CD8-positive, alpha-beta memory T cell (primary cell): ENCODE measurements at regions not wholly inside any gene's neighbourhood (a gene's known extent, or its start where the extent isn't known, plus 50 kb on each side); places are given as distances from the start of the nearest gene placed in this dataset.

Experiments
- CTCF ChIA-PET: fragments of 350-600 bp; sonication (Branson Sonifier 250); formaldehyde crosslinking; loops from one replicate; lab custom pipeline; 2021; ENCODE audit warnings: antibody characterized with exemption; lab: Charles Lee
- POLR2A ChIA-PET: fragments of 350-600 bp; sonication (Branson Sonifier 250); formaldehyde crosslinking; loops from one replicate; lab custom pipeline; 2021; ENCODE audit warnings: antibody characterized with exemption; lab: Charles Lee
- DNase-seq, 5 donors: peaks; one replicate each; pipeline versions ENCODE4 v3.0.0 to v3.0.0-alpha.2; 2020 to 2022; ENCODE audit warnings: mixed read lengths in 1 of 5
- H3K27ac ChIP-seq: one replicate; pipeline ENCODE4 v1.7.0; 2013; ENCODE audit warnings: low read depth, mild to moderate bottlenecking, low read length, moderate library complexity
- H3K27me3 ChIP-seq: 2 replicates; pipeline ENCODE4 v1.7.0; 2013; ENCODE audit warnings: low read length, mild to moderate bottlenecking; ENCODE audit not compliant: insufficient read depth, poor library complexity, severe bottlenecking
- H3K36me3 ChIP-seq: 2 replicates; pipeline ENCODE4 v1.7.0; 2013; ENCODE audit warnings: mild to moderate bottlenecking, low read length, moderate library complexity; ENCODE audit not compliant: insufficient read depth
- H3K4me1 ChIP-seq: 2 replicates; pipeline ENCODE4 v1.7.0; 2013; ENCODE audit warnings: mild to moderate bottlenecking, low read length, moderate library complexity; ENCODE audit not compliant: insufficient read depth
- H3K4me3 ChIP-seq: 2 replicates; pipeline ENCODE4 v1.7.0; 2013; ENCODE audit warnings: mild to moderate bottlenecking, low read length
- H3K9me3 ChIP-seq: 2 replicates; pipeline ENCODE4 v1.7.0; 2013; ENCODE audit warnings: mild to moderate bottlenecking, low read length
- H3K27ac Mint-ChIP-seq, 8 donors: one replicate each; pipeline ENCODE4 v1.8.0; 2020 to 2021; ENCODE audit warnings: mixed read lengths in 8 of 8, mild to moderate bottlenecking in 6 of 8, inconsistent platforms in 3 of 8, moderate library complexity in 3 of 8
- H3K27me3 Mint-ChIP-seq, 2 donors: one replicate each; pipeline ENCODE4 v1.8.0; 2020 to 2021; ENCODE audit warnings: mixed read lengths in 2 of 2, mild to moderate bottlenecking in 1 of 2, moderate library complexity in 1 of 2
- H3K36me3 Mint-ChIP-seq, 3 donors: one replicate each; pipeline ENCODE4 v1.8.0; 2020 to 2021; ENCODE audit warnings: mixed read lengths in 3 of 3, inconsistent platforms in 1 of 3, mild to moderate bottlenecking in 1 of 3
- H3K4me1 Mint-ChIP-seq, 3 donors: one replicate each; pipeline ENCODE4 v1.8.0; 2020 to 2021; ENCODE audit warnings: mixed read lengths in 3 of 3, inconsistent platforms in 1 of 3, mild to moderate bottlenecking in 1 of 3
- H3K4me3 Mint-ChIP-seq, 7 donors: one replicate each; pipeline ENCODE4 v1.8.0; 2020 to 2021; ENCODE audit warnings: mixed read lengths in 7 of 7, mild to moderate bottlenecking in 6 of 7, moderate library complexity in 4 of 7, inconsistent platforms in 2 of 7
- H3K9me3 Mint-ChIP-seq, 5 donors: one replicate each; pipeline ENCODE4 v1.8.0; 2020 to 2022; ENCODE audit warnings: mixed read lengths in 5 of 5, mild to moderate bottlenecking in 3 of 5, moderate library complexity in 2 of 5, inconsistent platforms in 1 of 5

DNA sequence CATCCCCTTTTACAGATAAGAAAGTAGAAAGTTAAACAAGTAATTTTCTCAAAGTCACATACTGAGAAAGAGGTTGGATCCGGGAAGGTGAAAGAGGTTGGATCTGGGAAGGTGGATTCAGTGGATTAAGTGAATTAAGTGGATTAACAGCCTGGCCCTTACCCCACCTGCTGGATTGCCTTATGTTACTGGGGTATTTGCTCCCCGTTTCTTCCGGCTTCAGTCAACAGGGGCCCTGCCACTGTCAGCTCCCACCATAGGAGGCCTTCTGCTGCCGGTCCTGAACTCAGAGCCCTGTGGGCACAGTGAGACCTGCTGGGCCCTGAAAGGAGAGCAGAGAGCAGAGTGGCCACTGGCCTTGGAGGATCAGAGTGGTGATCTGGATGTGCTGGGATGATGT is 113.2 kb downstream of the VAPA start:
- Histone ChIP-seq H3K4me3 (no peak overlapping the region), H3K27me3 (no peaks in the 10 kb centered on the region), H3K36me3 (no peaks in the 10 kb centered on the region), H3K4me1 (no peaks in the 10 kb centered on the region), H3K9me3 (no peaks in the 10 kb centered on the region), H3K27ac (no peak overlapping the region)
- no peak overlapping the region for H3K4me3 Mint-ChIP-seq
- ChIA-PET CTCF (no interaction called here), POLR2A (no interaction called here)
- peaks cover 14 to 24% of the 10 kb centered on the region in 2 donors for H3K27me3 Mint-ChIP-seq
- H3K36me3 Mint-ChIP-seq, result no peaks in the 10 kb centered on the region
- peaks cover 0 to 2% (median 0%) of the 10 kb centered on the region in 5 donors for H3K9me3 Mint-ChIP-seq
- H3K27ac Mint-ChIP-seq, result no peak overlapping the region
- no peak for DNase-seq
- H3K4me1 Mint-ChIP-seq, result no peaks in the 10 kb centered on the region

DNA sequence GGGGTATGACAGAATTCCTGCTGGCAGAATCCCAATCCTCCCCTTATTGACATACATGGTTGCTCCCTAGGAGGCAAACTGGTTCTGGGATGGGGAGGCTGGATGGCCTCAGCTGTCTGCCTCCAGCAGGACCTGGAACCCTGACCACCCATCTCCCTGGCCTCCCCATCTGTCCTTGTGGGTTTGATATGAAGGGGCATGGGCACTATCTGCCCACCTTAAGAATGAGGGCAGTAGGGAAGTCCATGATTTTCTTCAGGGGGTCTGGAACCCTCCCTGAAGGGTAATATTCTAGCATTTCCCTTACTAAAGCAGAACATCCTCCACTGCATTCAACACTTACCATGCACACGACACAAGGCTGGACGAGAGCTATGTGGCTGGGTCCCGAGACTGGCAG is 113.6 kb downstream of the VAPA start:
- no peaks in the 10 kb centered on the region for H3K36me3 ChIP-seq
- H3K9me3 ChIP-seq, result no peaks in the 10 kb centered on the region
- Mint-ChIP-seq H3K4me1 (no peaks in the 10 kb centered on the region), H3K4me3 (no peak overlapping the region), H3K9me3 (peaks cover 0 to 2% (median 0%) of the 10 kb centered on the region in 5 donors), H3K27me3 (peaks cover 12 to 21% of the 10 kb centered on the region in 2 donors), H3K36me3 (no peaks in the 10 kb centered on the region), H3K27ac (no peak overlapping the region)
- no peak overlapping the region for H3K4me3 ChIP-seq
- POLR2A ChIA-PET, result no interaction called here
- CTCF ChIA-PET, result no interaction called here
- H3K27ac ChIP-seq, result no peak overlapping the region
- DNase-seq, result no peak
- H3K4me1 ChIP-seq, result no peaks in the 10 kb centered on the region
- H3K27me3 ChIP-seq, result no peaks in the 10 kb centered on the region

DNA sequence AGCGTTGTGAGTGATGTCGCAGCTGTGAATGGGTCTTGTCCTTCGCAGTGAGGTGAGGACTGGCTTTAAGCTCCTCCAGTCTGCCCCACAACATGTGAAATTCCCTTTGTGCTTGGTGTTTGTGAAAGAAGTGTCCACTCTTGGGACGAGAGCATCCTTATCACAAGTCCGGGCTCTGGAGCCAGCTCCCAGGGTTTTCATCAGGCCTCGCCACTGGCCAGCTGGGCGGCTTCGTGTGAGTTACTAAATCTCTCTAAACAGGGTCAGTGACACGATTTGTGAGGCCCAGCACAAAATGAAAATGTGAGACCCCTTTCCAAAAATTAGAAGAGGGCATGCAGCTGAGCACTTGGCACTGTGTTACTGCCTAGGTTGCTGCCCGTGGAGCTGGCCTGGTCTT is 115.9 kb downstream of the VAPA start:
- Mint-ChIP-seq H3K9me3 (peaks cover 0 to 2% (median 0%) of the 10 kb centered on the region in 5 donors), H3K27ac (no peak overlapping the region), H3K36me3 (no peaks in the 10 kb centered on the region), H3K4me3 (no peak overlapping the region), H3K27me3 (peaks cover 12 to 28% of the 10 kb centered on the region in 2 donors), H3K4me1 (peaks cover 3 to 6% (median 4%) of the 10 kb centered on the region in 3 donors)
- POLR2A ChIA-PET, result no interaction called here
- H3K27ac ChIP-seq, result no peak overlapping the region
- DNase-seq, result no peak
- H3K9me3 ChIP-seq, result no peaks in the 10 kb centered on the region
- CTCF ChIA-PET, result no interaction called here
- H3K27me3 ChIP-seq, result no peaks in the 10 kb centered on the region
- no peaks in the 10 kb centered on the region for H3K4me1 ChIP-seq
- H3K36me3 ChIP-seq, result no peaks in the 10 kb centered on the region
- H3K4me3 ChIP-seq, result no peak overlapping the region

DNA sequence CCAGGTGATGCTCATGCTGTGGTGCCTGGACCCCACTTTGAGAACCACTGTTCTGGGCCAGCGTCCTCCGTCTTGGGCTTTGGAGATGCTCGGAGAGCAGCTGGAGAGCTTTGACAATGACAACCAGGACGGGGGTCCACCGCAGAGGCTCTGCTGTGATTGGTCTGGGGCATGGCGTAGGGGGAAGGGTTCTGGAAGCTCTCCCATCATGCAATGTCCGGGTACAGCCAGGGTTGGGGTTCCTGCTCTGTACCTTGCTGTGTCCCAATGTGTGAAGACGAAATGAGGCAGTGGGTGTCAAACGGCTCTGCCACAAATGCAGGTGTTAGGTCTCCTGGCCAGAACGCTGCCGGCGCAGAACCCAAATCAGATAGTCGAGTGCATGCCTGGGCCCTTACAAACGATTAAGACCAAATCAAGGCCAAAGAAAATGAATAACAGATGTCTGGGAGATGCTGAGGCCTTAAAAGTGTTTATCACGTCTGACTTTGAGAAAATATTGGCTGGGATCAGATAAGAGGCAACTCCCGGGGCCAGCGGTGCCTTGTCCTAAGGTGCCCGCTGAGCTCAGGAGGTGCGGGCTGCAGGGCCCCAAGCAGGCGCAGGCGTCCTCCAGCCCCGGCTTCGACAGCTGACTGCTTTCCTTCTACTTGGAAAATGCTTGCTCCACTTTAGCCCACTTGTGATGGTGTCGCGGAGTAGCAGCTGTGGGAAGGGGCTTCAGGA is 117.2 kb downstream of the VAPA start:
- ChIA-PET CTCF (no interaction called here), POLR2A (no interaction called here)
- H3K9me3 ChIP-seq, result no peaks in the 10 kb centered on the region
- H3K36me3 Mint-ChIP-seq, result no peaks in the 10 kb centered on the region
- no peak for DNase-seq
- peaks cover 12 to 32% of the 10 kb centered on the region in 2 donors for H3K27me3 Mint-ChIP-seq
- no peak overlapping the region for H3K27ac ChIP-seq
- H3K4me1 Mint-ChIP-seq, result peaks cover 3 to 6% (median 4%) of the 10 kb centered on the region in 3 donors
- H3K4me1 ChIP-seq, result no peaks in the 10 kb centered on the region
- H3K36me3 ChIP-seq, result no peaks in the 10 kb centered on the region
- peaks cover 0 to 2% (median 0%) of the 10 kb centered on the region in 5 donors for H3K9me3 Mint-ChIP-seq
- H3K4me3 Mint-ChIP-seq, result peak overlapping the region in 1 of 7 donors; percentile 51
- no peak overlapping the region for H3K4me3 ChIP-seq
- no peaks in the 10 kb centered on the region for H3K27me3 ChIP-seq
- H3K27ac Mint-ChIP-seq, result peak overlapping the region in 1 of 8 donors; percentile 64

- DNase-seq, result peak in 2 of 5 donors; percentile 16 to 72
- Mint-ChIP-seq H3K36me3 (no peaks in the 10 kb centered on the region), H3K4me3 (peak overlapping the region in 2 of 7 donors; percentile 47 to 60), H3K27me3 (peaks cover 13 to 38% of the 10 kb centered on the region in 2 donors), H3K9me3 (peaks cover 0 to 3% (median 0%) of the 10 kb centered on the region in 5 donors), H3K27ac (no peak overlapping the region), H3K4me1 (peaks cover 3 to 6% (median 4%) of the 10 kb centered on the region in 3 donors)
- no peaks in the 10 kb centered on the region for H3K36me3 ChIP-seq
- H3K4me3 ChIP-seq, result no peak overlapping the region
- H3K27ac ChIP-seq, result no peak overlapping the region
- H3K9me3 ChIP-seq, result no peaks in the 10 kb centered on the region
- H3K4me1 ChIP-seq, result no peaks in the 10 kb centered on the region
- POLR2A ChIA-PET, result no interaction called here
- CTCF ChIA-PET, result no interaction called here
- no peaks in the 10 kb centered on the region for H3K27me3 ChIP-seq
These were observed 118.7 kb downstream of the VAPA start for GRCh38 chr18:10032331-10033015.

- H3K9me3 Mint-ChIP-seq, result peaks cover 0 to 3% (median 0%) of the 10 kb centered on the region in 5 donors
- Histone ChIP-seq H3K4me3 (no peak overlapping the region), H3K9me3 (no peaks in the 10 kb centered on the region), H3K27ac (no peak overlapping the region), H3K27me3 (no peaks in the 10 kb centered on the region), H3K4me1 (no peaks in the 10 kb centered on the region), H3K36me3 (no peaks in the 10 kb centered on the region)
- peaks cover 3 to 6% (median 4%) of the 10 kb centered on the region in 3 donors for H3K4me1 Mint-ChIP-seq
- POLR2A ChIA-PET, result no interaction called here
- H3K4me3 Mint-ChIP-seq, result peak overlapping the region in 2 of 7 donors; percentile 47 to 60
- H3K27ac Mint-ChIP-seq, result peak overlapping the region in 1 of 8 donors; percentile 76
- CTCF ChIA-PET, result no interaction called here
- H3K27me3 Mint-ChIP-seq, result peaks cover 16 to 43% of the 10 kb centered on the region in 2 donors
- no peaks in the 10 kb centered on the region for H3K36me3 Mint-ChIP-seq
- no peak for DNase-seq
These were observed 119.2 kb downstream of the VAPA start for GRCh38 chr18:10033016-10033399.

DNA sequence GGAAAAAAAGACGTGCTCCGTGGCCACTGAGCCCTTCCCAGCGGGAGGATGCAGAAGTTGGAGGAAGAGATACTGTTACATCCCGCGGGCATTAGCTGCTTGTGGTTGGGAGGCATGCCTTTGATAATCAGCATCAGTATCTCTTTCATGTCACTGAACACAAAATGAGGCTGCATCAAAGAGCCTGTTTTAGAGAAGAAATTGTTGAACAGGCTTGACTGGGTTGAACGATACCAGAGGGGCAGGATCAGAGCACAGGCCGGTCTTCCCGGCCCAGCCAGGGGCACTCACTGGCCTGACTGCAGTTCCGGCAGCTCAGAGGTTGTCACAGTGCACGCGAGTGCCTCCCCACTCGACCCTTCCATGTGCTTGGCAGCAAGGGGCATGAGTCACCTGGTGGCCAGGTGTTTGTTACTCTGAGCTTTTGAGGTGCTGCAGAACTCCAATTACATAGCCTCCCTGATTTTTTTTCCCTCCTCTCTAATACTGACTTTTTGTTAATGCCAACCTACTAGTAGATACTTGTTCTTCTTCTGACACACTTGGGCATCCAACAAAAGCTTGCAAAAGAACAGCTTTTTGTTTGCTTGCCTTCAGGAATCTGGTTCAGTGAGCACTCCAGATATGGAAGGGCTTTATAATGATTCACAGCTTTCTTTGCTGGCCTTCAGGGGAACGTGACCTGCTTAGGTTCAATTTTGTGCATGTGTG is 121.6 kb downstream of the VAPA start:
- H3K4me1 Mint-ChIP-seq, result peaks cover 3 to 6% (median 4%) of the 10 kb centered on the region in 3 donors
- H3K27me3 Mint-ChIP-seq, result peaks cover 14 to 36% of the 10 kb centered on the region in 2 donors
- no peaks in the 10 kb centered on the region for H3K36me3 ChIP-seq
- H3K27ac ChIP-seq, result no peak overlapping the region
- no peaks in the 10 kb centered on the region for H3K9me3 ChIP-seq
- H3K9me3 Mint-ChIP-seq, result peaks cover 0 to 3% (median 0%) of the 10 kb centered on the region in 5 donors
- no peaks in the 10 kb centered on the region for H3K27me3 ChIP-seq
- DNase-seq, result no peak
- peak overlapping the region in 1 of 8 donors; percentile 39 for H3K27ac Mint-ChIP-seq
- POLR2A ChIA-PET, result no interaction called here
- no peaks in the 10 kb centered on the region for H3K36me3 Mint-ChIP-seq
- no peak overlapping the region for H3K4me3 Mint-ChIP-seq
- H3K4me3 ChIP-seq, result no peak overlapping the region
- H3K4me1 ChIP-seq, result no peaks in the 10 kb centered on the region
- CTCF ChIA-PET, result no interaction called here

DNA sequence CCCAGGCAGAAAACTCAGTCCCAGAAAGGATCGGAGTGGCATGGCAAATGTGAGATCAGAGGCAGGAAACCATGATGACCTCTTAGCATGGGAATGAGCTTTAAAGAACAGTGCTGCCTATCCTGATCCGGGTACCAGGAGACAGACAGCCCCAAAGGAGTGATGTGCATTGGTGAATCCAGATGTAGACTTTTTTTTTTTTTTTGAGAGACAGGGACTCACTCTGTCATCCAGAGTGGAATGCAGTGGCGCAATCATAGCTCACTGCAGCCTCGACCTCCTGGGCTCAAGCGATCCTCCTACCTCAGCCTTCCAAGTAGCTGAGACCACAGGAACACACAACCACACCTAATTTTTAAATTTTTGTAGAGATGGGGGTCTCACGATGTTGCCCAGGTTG is 122.7 kb downstream of the VAPA start:
- Histone ChIP-seq H3K4me1 (no peaks in the 10 kb centered on the region), H3K9me3 (no peaks in the 10 kb centered on the region), H3K27me3 (no peaks in the 10 kb centered on the region), H3K4me3 (no peak overlapping the region), H3K36me3 (no peaks in the 10 kb centered on the region), H3K27ac (no peak overlapping the region)
- Mint-ChIP-seq H3K36me3 (no peaks in the 10 kb centered on the region), H3K27me3 (peaks cover 9 to 28% of the 10 kb centered on the region in 2 donors), H3K9me3 (peaks cover 1 to 7% (median 4%) of the 10 kb centered on the region in 5 donors), H3K4me3 (no peak overlapping the region), H3K27ac (no peak overlapping the region), H3K4me1 (peaks cover 3 to 6% (median 4%) of the 10 kb centered on the region in 3 donors)
- POLR2A ChIA-PET, result no interaction called here
- CTCF ChIA-PET, result no interaction called here
- no peak for DNase-seq
